Uterus (tissue), 2 donors: ENCODE measurements at regions not wholly inside any gene's neighbourhood (a gene's known extent, or its start where the extent isn't known, plus 50 kb on each side); places are given as distances from the start of the nearest gene placed in this dataset.

Experiments
- CTCF ChIP-seq, 4 experiments: fragments of 200-600 bp in 2 of 4; fragments of 450-650 bp in 2 of 4; sonication (generic) in 2 of 4; IDR thresholded peaks; one replicate each; pipeline ENCODE4 v1.5.1; 2016 to 2019; ENCODE audit warnings: antibody characterized with exemption in 4 of 4, mild to moderate bottlenecking in 2 of 4, moderate library complexity in 1 of 4
- POLR2A ChIP-seq, 2 donors: fragments of 450-650 bp; IDR thresholded peaks; one replicate each; pipeline ENCODE4 v1.6.1; 2016; ENCODE audit warnings: antibody characterized with exemption in 2 of 2, mild to moderate bottlenecking in 1 of 2, moderate library complexity in 1 of 2

- TF ChIP-seq CTCF (IDR thresholded peaks at IDR 0.05), result no peak
- no peak for TF ChIP-seq POLR2A (IDR thresholded peaks at IDR 0.05)
These were observed 186.8 kb downstream of the NDFIP2 start for GRCh38 chr13:79667771-79668170.
